ENCODE measurements at regions not wholly inside any gene's neighbourhood (a gene's known extent, or its start where the extent isn't known, plus 50 kb on each side); places are given as distances from the start of the nearest gene placed in this dataset.
A peak's percentile ranks its signal among the peaks of the same experiment; 100 is the strongest.
"Not testable (repeated sequence)": the region's sequence is repeated elsewhere in the genome, so short reads cannot be mapped to it uniquely, and the experiment has no call there.

DNA sequence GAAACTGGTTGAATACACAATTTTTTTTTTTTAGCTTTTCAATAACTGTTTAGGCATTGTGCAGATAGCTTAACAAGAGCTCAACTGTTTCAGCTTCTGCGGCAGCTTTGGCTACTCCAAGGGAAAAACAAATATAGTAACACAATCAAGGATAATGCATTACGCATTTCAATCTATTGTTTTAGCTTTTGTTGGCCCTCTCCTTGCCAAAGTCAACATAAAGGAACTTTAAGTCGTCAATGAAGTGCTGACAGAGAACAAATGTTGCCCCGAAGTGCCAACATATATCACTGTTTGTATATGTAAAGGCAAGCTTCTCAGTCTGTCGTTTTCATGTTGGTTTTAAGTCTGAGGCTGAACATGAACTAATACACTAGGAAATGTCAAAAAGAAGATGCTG, 1087.4 kb upstream of the FLRT2 start:
- no peak for DNase-seq (ENCODE audit: low spot score)

DNA sequence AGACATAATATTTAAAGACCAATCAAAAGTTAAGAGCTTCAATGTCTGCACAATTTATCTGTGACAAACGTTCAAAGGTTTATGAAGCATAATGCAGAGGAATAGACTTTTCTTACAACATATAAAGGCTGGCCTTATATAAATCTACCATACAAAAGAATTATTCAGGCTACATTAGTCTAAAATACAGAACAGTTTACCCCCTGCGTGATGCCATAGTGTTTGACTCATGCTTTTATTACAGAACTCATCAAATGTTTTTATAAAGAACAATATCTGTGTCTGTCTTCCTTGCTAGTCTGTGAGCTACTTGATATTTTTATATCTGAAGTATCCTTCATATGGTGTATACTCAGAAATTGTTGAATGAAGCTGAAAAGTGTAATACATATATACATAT, 1084.5 kb upstream of the FLRT2 start:
- DNase-seq (ENCODE audit: low spot score): no peak

DNA sequence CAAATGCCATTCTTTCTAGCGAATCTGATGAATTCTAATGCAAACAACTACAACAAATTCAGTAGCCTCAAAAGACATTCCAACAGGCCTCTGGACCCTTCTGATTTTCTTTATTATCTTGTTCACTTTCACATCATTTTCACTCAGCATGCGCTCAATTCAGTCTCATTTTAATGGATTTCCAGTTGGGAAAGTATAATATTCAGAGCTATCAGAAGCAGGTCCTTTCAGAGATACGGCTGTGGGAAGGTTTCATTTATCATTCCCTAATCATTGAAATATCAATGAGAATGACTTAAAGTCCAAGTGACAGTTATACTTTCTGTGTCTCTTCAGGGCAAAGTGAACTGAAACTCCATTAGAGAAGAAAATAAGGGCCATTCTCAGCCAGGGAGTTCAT, 1083.7 kb upstream of the FLRT2 start:
- no peak for DNase-seq (ENCODE audit: low spot score)

DNA sequence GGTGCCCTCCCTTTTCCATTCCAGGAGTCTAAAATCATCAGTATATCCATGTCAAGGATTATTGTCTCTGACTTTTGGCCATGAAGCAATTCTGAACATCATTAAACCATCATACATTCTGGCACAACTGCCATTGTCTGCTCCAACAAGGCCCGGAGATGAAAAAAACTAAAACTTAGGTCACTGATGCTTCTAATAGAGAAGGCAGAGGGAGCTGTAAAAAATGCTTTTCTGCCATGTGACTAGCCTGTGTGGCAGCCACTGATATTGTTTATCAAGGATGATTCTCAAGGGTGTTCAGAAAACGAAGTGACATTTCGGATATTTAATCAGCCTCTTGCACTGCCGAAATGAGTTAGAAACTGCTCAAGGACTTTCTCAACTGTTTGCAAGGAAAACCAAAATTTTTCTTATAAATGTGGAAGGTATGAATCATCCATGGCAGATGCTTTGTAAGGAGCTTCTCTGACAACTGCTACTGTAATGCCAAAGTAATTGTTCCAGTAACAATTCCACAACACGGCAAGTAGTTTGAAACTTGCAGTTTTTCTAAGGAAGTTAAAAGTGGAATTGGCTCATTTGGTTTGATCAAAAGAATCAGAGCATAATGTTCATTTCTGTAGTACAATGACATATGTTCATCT, 1076.5 kb upstream of the FLRT2 start:
- DNase-seq (ENCODE audit: low spot score): no peak

DNA sequence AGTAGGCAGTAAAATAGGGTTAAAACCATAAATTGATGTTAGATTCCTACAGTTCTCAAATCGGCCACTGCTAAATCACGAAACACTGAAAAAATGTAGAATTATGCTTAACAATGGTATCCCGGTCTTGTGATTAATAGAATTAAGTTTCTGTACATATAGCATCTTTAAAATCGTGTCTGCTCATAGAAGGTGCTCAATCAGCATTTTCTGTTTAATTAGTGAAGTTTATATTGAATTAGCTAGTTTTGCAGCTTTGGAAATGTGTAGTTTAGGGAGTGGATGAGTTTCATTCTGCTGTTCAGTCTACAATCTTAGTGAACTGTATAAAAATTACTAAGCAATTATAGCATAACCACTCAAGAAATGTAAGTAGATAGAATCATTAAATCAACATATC, 1075.8 kb upstream of the FLRT2 start:
- DNase-seq (ENCODE audit: low spot score): no peak

DNA sequence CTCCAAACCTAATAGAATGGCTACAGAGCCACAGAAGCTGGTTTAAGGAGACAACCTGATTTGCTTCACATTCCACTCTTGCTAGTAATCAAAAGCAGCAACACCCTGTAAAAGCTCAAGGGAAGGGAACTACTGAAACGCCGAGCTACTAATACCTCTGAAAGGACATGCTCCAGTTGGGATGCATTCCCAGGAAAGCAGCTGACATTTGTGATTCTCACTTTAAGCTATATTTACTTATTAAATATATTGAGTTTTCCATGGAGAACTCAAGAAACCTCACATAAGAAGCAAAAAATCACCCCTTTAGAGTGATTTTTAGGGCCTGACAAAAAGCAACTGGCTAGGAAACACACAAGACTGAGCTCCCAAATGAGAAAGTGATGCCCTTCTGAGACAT, 1073.0 kb upstream of the FLRT2 start:
- DNase-seq (ENCODE audit: low spot score): no peak

DNA sequence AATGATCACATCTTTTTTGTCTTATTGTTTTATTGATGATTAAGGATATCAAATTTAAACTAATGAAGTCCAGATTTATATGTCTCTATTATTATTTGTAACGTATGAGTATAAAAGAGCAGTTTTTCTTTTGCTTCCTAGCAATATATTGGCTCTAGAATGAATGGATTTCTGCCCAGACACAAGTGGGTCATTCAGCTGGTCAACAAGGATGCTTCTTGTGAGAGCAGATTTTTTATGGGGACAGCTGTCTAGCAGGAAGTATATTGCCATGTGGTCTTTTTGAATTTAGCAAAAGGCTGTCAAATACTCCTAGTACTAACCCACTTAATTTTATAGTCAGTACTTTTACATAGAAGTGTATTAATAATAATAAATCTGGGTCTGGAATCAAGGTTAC, 1071.1 kb upstream of the FLRT2 start:
- no peak for DNase-seq (ENCODE audit: low spot score)

DNA sequence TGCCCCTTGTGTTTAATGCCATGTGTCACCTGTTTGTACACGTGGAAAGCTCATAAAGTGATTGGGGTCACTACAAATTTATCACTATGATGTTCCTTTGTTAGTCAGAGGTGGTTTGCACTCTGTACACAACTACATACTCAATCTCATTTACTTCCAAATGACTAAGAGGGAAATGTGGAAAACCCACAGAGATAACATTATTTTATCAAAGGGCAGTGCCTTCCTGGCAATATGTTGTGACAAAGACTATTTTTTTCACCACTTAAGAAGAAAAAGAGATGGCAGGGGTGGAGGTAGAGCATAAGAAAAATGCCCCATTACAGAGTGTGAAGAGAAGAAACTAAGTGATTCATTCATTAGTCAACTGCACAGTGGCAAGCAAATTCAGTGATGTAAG, 1064.1 kb upstream of the FLRT2 start:
- no peak for DNase-seq (ENCODE audit: low spot score)

DNA sequence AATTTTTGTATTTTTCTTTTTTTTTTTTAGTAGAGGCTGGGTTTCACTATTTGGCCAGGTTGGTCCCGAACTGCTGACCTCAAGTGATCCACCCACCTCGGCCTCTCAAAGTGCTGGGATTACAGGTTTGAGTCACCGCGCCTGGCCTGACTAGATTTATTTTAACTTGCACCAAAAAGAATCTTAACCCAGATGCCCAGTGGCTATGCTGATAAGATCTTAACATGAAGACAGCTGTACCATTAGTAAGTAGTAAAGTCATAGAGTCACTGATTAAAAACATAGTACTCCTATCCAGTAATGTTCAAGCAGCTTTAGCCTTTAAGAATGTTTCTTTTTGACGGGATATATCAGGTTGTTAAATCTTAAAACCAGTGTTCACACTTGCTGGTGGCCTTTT, 1061.8 kb upstream of the FLRT2 start:
- no peak for DNase-seq (ENCODE audit: low spot score)

DNA sequence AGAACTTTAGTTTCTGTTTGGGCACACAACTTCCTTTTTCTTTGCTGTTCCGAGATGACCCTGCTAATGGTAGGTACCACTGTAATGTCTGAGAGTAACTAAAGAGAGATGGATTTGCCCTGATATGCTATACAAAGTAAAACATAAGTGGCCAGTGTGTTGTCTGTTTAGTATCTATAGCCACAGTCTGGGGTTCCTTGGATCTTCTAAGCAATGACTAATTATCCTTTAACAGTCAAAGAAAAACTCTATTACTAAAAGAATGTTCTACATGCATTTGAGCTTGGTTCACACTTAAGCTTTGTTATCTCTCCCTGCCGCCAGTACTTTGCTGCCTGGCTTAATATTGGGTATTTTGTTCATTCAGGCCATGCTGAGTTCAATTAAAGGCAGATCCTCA, 1051.9 kb upstream of the FLRT2 start:
- no peak for DNase-seq (ENCODE audit: low spot score)

DNA sequence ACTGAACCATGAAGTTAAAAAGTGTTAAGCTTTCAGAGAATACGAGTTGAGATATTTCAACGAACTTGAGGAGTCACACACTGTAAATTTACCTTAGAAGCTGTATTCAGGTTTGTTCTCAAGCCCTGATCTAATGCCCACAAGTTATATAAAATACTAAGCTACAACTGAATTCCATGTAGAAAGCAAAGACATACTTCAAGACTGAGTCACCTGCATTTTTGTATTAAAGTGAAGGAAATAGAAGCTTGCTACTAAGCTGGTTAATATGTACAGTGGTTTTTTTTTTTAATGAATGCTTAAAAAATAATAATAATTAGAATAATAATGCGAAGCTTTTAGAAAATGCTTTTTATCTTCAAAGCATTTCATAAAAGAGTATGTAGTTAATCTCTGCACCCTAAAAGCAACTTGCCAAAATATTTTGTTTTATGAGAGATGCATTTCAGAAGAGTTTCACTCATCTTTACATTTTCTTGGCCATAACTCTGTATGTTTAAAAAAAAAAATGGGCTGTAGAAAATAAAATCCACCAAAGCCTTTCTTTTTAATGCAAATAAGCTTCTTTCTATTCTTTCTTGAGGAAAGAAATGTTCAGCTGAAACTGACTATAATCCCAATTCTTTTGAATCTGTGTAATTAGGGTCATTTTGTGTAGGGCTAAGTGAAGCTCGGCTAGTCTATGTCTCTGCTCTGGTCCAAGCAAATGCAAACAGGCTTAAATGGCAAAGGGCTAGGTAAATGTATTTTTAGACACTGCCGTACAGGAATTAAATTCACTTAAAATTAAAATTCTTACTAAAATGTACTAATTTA, 1047.5 kb upstream of the FLRT2 start:
- peak; percentile 17 for DNase-seq (ENCODE audit: low spot score)

DNA sequence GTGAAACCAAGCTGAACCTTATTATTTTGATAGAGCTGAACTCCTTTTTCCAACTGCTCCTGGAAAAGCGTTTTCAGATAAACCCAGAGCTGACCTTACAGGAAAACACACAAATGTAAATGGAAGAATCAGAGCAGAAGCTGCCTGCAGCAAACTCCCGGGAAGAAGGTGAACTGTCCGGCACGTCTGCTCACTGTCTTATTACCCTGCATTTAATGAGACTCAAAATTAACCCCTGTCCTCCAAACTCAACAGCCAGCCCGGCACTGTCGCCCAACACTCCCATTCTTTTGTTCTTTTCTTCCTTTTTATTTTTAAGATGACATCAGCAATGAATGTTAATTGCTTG, 1046.9 kb upstream of the FLRT2 start:
- no peak for DNase-seq (ENCODE audit: low spot score)

DNA sequence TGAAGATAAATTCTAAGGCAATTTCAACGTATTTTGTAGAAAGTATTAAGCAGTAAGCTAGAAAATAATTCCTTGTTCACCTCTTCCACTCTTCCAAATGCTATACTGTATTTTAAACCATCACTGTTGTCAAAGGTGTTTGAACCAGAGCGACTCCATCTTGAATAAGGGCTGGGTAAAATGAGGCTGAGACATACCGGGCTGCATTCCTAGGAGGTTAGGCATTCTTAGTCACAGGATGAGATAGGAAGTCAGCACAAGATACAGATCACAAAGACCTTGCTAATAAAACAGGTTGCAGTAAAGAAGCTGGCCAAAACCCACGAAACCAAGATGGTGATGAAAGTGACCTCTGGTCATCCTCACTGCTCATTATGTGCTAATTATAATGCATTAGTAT, 1045.7 kb upstream of the FLRT2 start:
- not testable (repeated sequence) for DNase-seq (ENCODE audit: low spot score)

DNA sequence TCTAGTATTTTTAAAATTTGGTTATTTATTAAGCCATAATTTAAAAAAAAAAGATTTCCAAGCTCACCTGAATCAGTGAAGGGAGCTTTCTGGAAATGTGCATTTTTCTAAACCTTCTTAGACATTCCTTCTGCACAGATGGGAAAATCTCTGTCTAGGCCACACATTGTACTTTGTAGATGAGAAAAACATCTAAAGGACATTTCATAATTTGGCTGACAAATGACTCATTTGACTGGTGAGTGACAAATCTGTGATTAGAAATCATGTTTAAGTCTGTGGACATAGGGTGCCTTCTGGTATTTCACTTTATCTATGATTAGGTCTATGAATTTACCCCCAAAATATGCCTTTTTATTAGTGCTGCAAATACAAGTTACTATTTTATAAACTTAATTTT, 1044.9 kb upstream of the FLRT2 start:
- DNase-seq (ENCODE audit: low spot score): no peak

DNA sequence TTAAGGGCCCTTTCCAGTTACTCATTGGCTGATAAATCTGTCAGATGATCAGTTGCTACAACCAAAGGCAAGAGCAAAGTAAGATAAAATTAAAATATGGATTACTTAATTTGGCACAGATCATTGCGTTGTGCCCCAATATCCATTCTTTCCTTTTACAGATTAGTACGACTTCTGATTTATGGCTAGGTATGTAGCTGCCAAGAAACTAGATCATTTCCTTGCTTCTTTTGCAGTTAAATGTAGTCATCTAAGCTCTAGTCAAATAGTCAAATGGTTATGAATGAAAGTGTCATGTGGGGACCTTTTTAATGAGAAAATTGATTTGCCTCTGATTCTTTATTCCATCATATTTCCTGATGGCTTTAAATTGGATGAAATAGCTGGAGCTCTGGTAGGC, 1039.9 kb upstream of the FLRT2 start:
- no peak for DNase-seq (ENCODE audit: low spot score)

DNA sequence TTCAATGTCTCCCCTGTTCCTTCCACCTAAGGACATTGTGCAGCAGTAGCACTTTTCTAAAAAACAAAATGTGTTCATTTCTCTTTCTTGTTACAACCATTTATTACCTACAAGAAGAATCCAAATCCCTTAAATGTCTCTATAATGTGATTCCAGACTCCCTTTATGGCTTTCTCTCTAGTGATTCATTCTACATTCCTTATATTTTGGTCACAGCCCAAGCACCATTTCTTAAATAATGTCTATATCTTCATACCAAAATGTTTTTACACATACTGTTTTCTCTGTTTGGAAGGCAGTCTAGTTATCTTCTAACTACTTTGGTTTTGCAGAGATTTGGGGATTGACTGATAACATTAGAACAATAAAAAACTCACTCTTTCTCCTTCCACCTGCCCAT, 1037.3 kb upstream of the FLRT2 start:
- no peak for DNase-seq (ENCODE audit: low spot score)

DNA sequence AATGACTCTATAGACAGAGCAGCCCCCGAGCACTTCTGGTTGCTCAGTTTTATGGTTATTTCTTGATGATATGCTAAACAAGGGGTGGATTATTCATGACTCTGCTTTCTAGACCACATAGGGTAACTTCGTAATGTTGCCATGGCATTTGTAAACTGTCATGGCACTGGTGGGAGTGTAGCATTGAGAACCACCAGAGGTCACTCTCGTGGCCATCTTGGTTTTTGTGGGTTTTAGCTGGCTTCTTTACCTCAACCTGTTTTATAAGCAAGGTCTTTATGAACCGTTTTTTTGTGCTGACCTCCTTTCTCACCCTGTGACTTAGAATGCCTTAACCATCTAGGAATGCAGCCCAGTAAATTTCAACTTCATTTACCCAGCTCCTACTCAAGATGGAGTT, 1036.2 kb upstream of the FLRT2 start:
- DNase-seq (ENCODE audit: low spot score): no peak

DNA sequence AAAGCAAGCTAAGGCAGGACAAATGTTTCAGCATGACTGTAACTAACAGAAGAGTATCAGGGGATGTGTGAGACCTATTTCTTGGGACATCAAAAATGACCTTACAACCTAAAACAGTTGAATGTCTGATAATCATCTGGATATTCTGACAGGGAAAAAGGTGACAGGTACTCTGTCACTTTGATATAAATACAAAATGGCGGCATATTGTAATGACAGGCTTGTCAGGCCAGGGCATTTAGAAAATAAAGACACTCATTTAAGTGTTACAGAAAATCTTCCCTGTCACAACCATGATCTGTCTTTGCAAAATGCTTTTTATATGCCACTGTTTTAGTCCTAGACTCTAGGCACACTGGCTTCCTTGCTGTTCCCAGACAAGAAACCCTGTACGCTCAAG, 1033.3 kb upstream of the FLRT2 start:
- no peak for DNase-seq (ENCODE audit: low spot score)

DNA sequence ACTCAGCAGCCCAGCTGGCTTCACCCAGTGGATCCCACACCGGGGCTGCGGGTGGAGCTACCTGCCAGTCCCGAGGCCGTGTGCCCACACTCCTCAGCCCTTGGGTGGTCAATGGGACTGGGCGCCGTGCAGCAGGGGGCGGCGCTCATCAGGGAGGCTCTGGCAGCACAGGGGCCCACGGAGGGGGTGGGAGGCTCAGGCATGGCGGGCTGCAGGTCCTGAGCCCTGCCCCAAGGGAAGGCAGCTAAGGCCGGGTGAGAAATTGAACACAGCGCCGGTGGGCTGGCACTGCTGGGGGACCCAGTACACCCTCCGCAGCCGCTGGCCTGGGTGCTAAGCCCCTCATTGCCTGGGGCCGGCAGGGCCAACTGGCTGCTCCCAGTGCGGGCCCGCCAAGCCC, 1017.1 kb upstream of the FLRT2 start:
- DNase-seq (ENCODE audit: low spot score): not testable (repeated sequence)

DNA sequence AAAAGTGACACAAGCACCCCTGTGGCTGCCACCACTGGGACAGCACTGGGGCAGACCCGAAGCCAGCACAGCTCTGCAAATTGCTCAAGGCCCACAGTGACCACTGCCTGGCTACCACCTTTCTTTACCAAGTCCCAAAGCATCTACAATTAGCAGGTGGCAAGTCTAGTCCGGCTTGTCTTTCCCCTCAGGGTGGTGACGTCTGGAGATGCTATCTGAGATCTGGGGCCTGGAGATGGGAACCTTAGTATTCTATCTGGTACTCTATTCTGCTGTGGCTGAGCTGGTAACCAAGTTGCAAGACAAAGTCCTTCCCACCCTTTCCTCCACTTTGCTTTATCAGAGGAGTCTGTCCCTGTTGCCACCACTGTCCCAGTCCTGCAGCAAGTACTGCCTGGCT, 1010.1 kb upstream of the FLRT2 start:
- no peak for DNase-seq (ENCODE audit: low spot score)

DNA sequence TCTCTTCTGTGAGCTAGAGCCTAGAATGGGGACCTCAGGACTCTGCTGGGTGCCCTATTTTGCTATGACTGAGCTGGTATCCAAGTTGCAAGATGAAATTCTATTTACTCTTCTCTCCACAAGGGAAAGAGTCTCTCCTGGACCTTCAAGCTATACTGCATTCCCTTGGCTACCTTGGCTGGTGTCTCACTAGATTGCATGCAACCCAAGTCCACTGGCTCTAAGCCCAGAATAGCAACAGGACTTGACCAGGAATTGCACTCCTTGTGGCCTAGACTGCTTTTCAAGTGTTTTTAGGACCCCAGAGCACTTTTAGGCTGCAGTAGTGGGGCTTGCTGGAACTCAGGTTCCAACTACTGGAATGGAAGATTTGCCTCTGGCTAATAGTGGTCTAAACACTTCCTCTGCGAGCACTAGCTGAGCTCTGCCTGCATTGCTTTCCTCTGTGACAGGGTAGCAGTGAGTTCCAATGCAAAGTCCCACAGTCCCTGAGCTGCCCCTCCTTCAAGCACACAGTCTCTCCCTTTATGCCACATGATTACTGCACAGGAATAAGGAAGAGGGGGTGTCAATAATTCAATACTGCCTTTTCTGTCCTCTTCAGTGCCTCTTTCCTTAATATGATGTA, 1009.1 kb upstream of the FLRT2 start:
- DNase-seq (ENCODE audit: low spot score): no peak

DNA sequence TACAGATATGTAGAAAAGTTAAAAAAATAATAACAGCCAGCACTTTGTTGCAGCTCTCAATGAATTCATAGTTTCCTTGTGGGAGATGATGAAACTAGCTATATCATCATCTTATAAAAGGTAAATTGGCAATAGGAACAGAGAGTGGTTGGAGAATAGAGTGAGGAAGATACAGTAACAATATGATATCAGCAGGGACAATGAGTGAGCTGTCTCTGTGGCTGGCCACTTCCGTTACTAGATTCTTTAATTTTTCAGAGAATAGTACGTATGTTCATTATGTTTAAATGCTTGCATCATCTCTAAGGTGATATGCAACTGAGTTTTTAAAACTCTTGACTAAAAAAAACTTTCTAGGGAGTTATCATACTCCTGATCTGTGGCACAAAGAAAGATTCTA, 1006.2 kb upstream of the FLRT2 start:
- no peak for DNase-seq (ENCODE audit: low spot score)

DNA sequence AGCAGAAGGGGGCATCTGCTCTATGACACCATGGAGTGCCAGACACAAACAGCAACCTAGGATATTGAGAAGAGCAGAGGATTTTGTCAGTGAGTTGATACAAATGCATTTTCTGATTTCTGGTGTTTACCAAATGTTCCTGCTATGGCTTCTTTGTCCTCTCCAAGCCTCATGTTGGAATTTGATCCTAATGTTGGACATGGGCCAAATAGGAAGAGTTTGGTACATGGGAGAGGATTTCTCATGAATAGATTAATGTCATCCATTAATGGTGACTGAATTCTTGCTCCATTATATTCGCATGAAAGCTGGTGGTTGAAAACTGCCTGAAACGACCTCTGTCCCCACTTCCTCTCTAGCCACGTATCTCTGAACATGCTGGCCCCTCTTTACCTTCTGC, 1002.2 kb upstream of the FLRT2 start:
- DNase-seq (ENCODE audit: low spot score): no peak

DNA sequence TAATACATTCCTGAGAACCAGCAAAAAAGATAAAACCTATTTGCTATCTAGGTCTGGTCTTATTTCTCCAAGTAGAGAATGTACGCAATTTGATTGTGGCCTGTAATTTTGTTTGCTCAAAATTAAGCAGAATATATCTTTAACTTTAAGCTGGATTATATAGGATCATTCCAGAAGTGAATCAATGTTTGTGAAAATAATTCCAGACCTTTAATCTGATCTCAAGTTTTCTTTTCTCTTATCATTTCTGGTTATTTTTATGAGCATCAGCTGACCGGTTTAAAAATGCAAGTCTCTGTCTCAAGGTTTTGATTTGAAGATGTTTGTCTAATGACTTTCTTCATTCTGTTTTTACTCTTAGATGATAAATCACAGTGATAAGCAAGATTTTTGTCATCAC, 997.9 kb upstream of the FLRT2 start:
- no peak for DNase-seq (ENCODE audit: low spot score)
